ENCODE measurements at regions not wholly inside any gene's neighbourhood (a gene's known extent, or its start where the extent isn't known, plus 50 kb on each side); places are given as distances from the start of the nearest gene placed in this dataset.

DNA sequence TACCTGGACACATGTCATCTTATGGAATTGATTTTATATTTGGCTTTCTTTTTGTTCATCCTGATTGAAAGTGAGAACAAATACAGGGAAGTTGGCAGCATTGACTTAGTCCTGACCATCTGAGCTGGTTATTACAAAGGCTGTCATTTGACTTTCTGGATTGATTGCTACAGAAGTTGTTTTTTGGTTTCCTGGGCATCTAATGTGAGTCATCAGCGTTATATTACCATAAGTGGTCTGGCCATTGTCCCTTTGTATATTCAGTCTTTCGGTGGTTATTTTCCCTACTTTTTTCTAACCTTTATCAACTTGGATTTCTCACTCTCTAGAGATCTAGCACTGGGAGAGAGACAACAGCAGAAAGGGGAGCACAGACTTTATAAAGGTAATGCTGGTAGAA is 1646.5 kb downstream of the MRPL39 start:
- Histone ChIP-seq H3K36me3 (ENCODE audit: insufficient read depth, low read length) (no peaks in the 10 kb centered on the region), H2AFZ (ENCODE audit: low read length) (peak overlapping the region; percentile 73), H3K9ac (ENCODE audit: low read depth, low read length, poor library complexity, severe bottlenecking) (no peak overlapping the region), H3K9me3 (ENCODE audit: insufficient read depth, low read depth, low read length) (no peaks in the 10 kb centered on the region), H3K4me2 (ENCODE audit: low read depth, low read length, poor library complexity, severe bottlenecking) (no peak overlapping the region), H3K79me2 (ENCODE audit: insufficient read depth, low read length) (no peaks in the 10 kb centered on the region), H3K27me3 (ENCODE audit: insufficient read depth, low read length, poor library complexity, severe bottlenecking) (no peaks in the 10 kb centered on the region), H4K20me1 (ENCODE audit: insufficient read depth, low read length, poor library complexity, severe bottlenecking) (no peaks in the 10 kb centered on the region), H3K4me1 (ENCODE audit: insufficient read depth, low read length, poor library complexity, severe bottlenecking) (peaks cover 25% of the 10 kb centered on the region), H3K9me2 (replicated peaks; ENCODE audit: low read depth, low read length) (no peaks in the 10 kb centered on the region), H3K4me3 (ENCODE audit: low read length, poor library complexity, severe bottlenecking) (no peak overlapping the region), H3F3A (ENCODE audit: low read depth) (no peaks in the 10 kb centered on the region; the same call in none of the 2 replicates)
- no peak for TF ChIP-seq EZH2phosphoT487 (IDR thresholded peaks at IDR 0.05; ENCODE audit: borderline replicate concordance)
- TF ChIP-seq, protein P1, sequence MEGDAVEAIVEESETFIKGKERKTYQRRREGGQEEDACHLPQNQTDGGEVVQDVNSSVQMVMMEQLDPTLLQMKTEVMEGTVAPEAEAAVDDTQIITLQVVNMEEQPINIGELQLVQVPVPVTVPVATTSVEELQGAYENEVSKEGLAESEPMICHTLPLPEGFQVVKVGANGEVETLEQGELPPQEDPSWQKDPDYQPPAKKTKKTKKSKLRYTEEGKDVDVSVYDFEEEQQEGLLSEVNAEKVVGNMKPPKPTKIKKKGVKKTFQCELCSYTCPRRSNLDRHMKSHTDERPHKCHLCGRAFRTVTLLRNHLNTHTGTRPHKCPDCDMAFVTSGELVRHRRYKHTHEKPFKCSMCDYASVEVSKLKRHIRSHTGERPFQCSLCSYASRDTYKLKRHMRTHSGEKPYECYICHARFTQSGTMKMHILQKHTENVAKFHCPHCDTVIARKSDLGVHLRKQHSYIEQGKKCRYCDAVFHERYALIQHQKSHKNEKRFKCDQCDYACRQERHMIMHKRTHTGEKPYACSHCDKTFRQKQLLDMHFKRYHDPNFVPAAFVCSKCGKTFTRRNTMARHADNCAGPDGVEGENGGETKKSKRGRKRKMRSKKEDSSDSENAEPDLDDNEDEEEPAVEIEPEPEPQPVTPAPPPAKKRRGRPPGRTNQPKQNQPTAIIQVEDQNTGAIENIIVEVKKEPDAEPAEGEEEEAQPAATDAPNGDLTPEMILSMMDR (conservative IDR thresholded peaks at IDR 0.05; ENCODE audit: low read length) = no peak

DNA sequence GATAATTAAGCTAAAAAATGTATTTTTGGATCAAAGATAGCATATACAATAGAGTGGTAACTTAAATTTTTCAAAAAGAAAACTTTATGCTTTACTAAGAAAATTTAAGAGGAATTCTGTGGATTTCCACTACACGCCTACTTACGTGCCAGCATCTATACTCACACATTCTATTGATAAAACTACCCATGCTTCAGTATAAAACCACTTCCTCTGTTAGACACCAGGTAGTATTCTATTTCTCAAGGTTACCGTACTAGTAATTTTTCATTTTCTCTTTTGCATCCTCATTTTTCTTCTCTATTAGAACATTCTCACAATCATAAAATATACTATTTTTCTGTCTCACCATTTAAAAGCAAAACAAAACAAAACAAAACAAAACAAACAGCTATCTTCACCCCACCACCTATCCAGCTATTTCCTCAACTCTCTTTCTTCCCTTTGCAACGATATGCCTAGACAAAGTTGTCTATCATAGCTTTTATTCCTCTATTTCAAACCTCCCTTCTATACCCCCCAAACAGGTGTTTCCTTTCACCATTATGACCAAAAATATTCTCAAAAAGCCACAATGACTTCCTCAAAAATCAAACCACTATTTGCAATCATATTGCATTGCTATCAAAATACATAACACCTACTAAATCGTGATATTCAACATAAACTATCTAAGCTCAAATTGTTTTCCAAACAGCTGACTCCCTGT is 1652.0 kb downstream of the MRPL39 start:
- H2AFZ ChIP-seq (ENCODE audit: low read length) = peak overlapping the region; percentile 27; the same call in 1 of the 2 replicates
- H3K4me3 ChIP-seq (ENCODE audit: low read length, poor library complexity, severe bottlenecking) = peak overlapping the region; percentile 65

DNA sequence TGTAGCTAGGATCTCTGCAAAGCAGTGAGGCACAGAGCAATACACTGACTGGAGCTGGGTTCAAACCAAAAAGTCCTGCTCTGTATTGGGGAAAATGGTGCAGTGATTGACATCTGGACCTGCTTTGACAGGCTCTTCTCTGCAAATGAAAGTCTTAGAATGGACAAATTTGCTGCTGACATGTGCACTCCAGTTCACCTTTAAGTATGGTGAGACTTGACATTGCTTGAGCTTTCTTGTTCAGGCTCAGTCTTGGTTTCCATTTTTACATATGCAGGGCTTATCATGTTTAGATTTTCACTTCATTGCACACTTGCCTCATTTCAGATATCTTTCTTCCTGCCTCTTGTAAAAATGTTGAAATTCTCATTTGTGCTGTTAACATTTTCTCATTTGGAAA is 1655.0 kb downstream of the MRPL39 start:
- Histone ChIP-seq H3K79me2 (ENCODE audit: insufficient read depth, low read length) (no peaks in the 10 kb centered on the region), H3K9ac (ENCODE audit: low read depth, low read length, poor library complexity, severe bottlenecking) (no peak overlapping the region), H3K4me2 (ENCODE audit: low read depth, low read length, poor library complexity, severe bottlenecking) (no peak overlapping the region), H3K9me3 (ENCODE audit: insufficient read depth, low read depth, low read length) (no peaks in the 10 kb centered on the region), H2AFZ (ENCODE audit: low read length) (0 out of 2 replicates have a peak overlapping the region, but pooled peaks have one; percentile 46), H3K4me1 (ENCODE audit: insufficient read depth, low read length, poor library complexity, severe bottlenecking) (peaks cover 77% of the 10 kb centered on the region), H3F3A (ENCODE audit: low read depth) (no peaks in the 10 kb centered on the region), H3K4me3 (ENCODE audit: low read length, poor library complexity, severe bottlenecking) (no peak overlapping the region), H3K27me3 (ENCODE audit: insufficient read depth, low read length, poor library complexity, severe bottlenecking) (no peaks in the 10 kb centered on the region), H3K9me2 (replicated peaks; ENCODE audit: low read depth, low read length) (no peaks in the 10 kb centered on the region), H3K36me3 (ENCODE audit: insufficient read depth, low read length) (no peaks in the 10 kb centered on the region), H4K20me1 (ENCODE audit: insufficient read depth, low read length, poor library complexity, severe bottlenecking) (no peaks in the 10 kb centered on the region)
- TF ChIP-seq EZH2phosphoT487 (IDR thresholded peaks at IDR 0.05; ENCODE audit: borderline replicate concordance) = no peak
- TF ChIP-seq, protein P1 (conservative IDR thresholded peaks at IDR 0.05; ENCODE audit: low read length) = no peak

More for the DNA sequence above, 1652.0 kb downstream of the MRPL39 start:
- no peaks in the 10 kb centered on the region for H3K9me2 ChIP-seq (replicated peaks; ENCODE audit: low read depth, low read length)
- no peaks in the 10 kb centered on the region for H3K9me3 ChIP-seq (ENCODE audit: insufficient read depth, low read depth, low read length)
- H3K36me3 ChIP-seq (ENCODE audit: insufficient read depth, low read length) = no peaks in the 10 kb centered on the region
- no peaks in the 10 kb centered on the region; the same call in none of the 2 replicates for H3F3A ChIP-seq (ENCODE audit: low read depth)
- H3K4me2 ChIP-seq (ENCODE audit: low read depth, low read length, poor library complexity, severe bottlenecking) = peak overlapping the region; percentile 78
- no peak for TF ChIP-seq EZH2phosphoT487 (IDR thresholded peaks at IDR 0.05; ENCODE audit: borderline replicate concordance)
- TF ChIP-seq, protein P1 (conservative IDR thresholded peaks at IDR 0.05; ENCODE audit: low read length) = no peak
- H4K20me1 ChIP-seq (ENCODE audit: insufficient read depth, low read length, poor library complexity, severe bottlenecking) = no peaks in the 10 kb centered on the region
- H3K4me1 ChIP-seq (ENCODE audit: insufficient read depth, low read length, poor library complexity, severe bottlenecking) = peaks cover 68% of the 10 kb centered on the region
- H3K27me3 ChIP-seq (ENCODE audit: insufficient read depth, low read length, poor library complexity, severe bottlenecking) = no peaks in the 10 kb centered on the region
- peak overlapping the region; percentile 27 for H3K9ac ChIP-seq (ENCODE audit: low read depth, low read length, poor library complexity, severe bottlenecking)
- H3K79me2 ChIP-seq (ENCODE audit: insufficient read depth, low read length) = no peaks in the 10 kb centered on the region

Data from Loucy (cell line).